ENCODE measurements at regions not wholly inside any gene's neighbourhood (a gene's known extent, or its start where the extent isn't known, plus 50 kb on each side); places are given as distances from the start of the nearest gene placed in this dataset.

DNA sequence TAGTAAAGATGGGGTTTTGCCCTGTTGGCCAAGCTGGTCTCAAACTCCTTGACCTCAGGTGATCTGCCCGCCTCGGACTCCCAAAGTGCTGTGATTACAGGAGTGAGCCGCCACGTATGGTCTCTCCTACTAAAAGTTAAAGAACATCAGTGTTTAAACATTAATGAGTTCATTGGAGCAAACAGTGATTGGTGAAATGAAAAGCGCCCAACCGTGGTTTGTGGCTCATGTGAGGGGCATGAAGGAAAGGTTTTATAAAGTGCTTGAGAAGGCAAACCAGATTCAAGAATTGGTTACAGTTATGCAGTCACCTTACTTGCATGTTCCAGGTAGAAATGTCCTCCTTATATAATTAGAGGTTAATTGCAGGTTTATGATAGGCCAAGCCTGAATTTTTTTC, 109.5 kb downstream of the ZNF675 start:
- TF ChIP-seq, protein P1, sequence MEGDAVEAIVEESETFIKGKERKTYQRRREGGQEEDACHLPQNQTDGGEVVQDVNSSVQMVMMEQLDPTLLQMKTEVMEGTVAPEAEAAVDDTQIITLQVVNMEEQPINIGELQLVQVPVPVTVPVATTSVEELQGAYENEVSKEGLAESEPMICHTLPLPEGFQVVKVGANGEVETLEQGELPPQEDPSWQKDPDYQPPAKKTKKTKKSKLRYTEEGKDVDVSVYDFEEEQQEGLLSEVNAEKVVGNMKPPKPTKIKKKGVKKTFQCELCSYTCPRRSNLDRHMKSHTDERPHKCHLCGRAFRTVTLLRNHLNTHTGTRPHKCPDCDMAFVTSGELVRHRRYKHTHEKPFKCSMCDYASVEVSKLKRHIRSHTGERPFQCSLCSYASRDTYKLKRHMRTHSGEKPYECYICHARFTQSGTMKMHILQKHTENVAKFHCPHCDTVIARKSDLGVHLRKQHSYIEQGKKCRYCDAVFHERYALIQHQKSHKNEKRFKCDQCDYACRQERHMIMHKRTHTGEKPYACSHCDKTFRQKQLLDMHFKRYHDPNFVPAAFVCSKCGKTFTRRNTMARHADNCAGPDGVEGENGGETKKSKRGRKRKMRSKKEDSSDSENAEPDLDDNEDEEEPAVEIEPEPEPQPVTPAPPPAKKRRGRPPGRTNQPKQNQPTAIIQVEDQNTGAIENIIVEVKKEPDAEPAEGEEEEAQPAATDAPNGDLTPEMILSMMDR (conservative IDR thresholded peaks at IDR 0.05; ENCODE audit: low read depth, low read length), result no peak
- no peak for TF ChIP-seq EZH2 (IDR thresholded peaks at IDR 0.05; ENCODE audit: low read length, unreplicated experiment)
